ENCODE measurements at regions not wholly inside any gene's neighbourhood (a gene's known extent, or its start where the extent isn't known, plus 50 kb on each side); places are given as distances from the start of the nearest gene placed in this dataset.

GRCh38 chr11:115577701-115578100 lies 73.5 kb upstream of the CADM1 start:
- no peak overlapping the region for H3K4me3 ChIP-seq (ENCODE audit: low read length)
- no peaks in the 10 kb centered on the region for H3K36me3 ChIP-seq (ENCODE audit: insufficient read depth, low read length)
- no peak overlapping the region for H3K27ac ChIP-seq (ENCODE audit: low read length)
- H4K20me1 ChIP-seq (ENCODE audit: insufficient read depth) = no peaks in the 10 kb centered on the region
- H2AFZ ChIP-seq (ENCODE audit: low read depth, low read length) = no peak overlapping the region
- H3K79me2 ChIP-seq (replicated peaks; ENCODE audit: insufficient read depth, low read length) = no peaks in the 10 kb centered on the region
- no peak overlapping the region for H3K9ac ChIP-seq (ENCODE audit: low read length)
- no peaks in the 10 kb centered on the region for H3K27me3 ChIP-seq (ENCODE audit: insufficient read depth, low read depth, low read length)
- TF ChIP-seq REST (IDR thresholded peaks at IDR 0.05; ENCODE audit: borderline replicate concordance) = no peak
- TF ChIP-seq EP300 (conservative IDR thresholded peaks at IDR 0.05; ENCODE audit: poor library complexity, severe bottlenecking) = no peak
- TF ChIP-seq POLR2AphosphoS5 (IDR thresholded peaks at IDR 0.05) = no peak
- no peak for TF ChIP-seq RAD21 (conservative IDR thresholded peaks at IDR 0.05)
- TF ChIP-seq EZH2 (IDR thresholded peaks at IDR 0.05; ENCODE audit: borderline replicate concordance, insufficient read depth, low read length, poor library complexity, severe bottlenecking) = no peak
- no peak for TF ChIP-seq CTCF (IDR thresholded peaks at IDR 0.05; ENCODE audit: poor library complexity, severe bottlenecking)
- no peak for TF ChIP-seq MXI1 (conservative IDR thresholded peaks at IDR 0.05; ENCODE audit: poor library complexity, severe bottlenecking)
- no peak for TF ChIP-seq TAF1 (IDR thresholded peaks at IDR 0.05; ENCODE audit: low read depth)
- TF ChIP-seq SMC3 (conservative IDR thresholded peaks at IDR 0.05; ENCODE audit: poor library complexity) = no peak
- no peaks in the 10 kb centered on the region for H3K9me2 ChIP-seq (ENCODE audit: insufficient read depth, low read length)
- H3F3A ChIP-seq (ENCODE audit: insufficient read depth, low read length, poor library complexity, severe bottlenecking) = no peaks in the 10 kb centered on the region
- H3K4me2 ChIP-seq (ENCODE audit: low read length) = no peak overlapping the region
- no peaks in the 10 kb centered on the region for H3K9me3 ChIP-seq (ENCODE audit: low read length)

- H2AFZ ChIP-seq (ENCODE audit: low read depth, low read length) = no peak overlapping the region
- TF ChIP-seq TAF1 (IDR thresholded peaks at IDR 0.05; ENCODE audit: low read depth) (no peak), MXI1 (conservative IDR thresholded peaks at IDR 0.05; ENCODE audit: poor library complexity, severe bottlenecking) (no peak), CTCF (IDR thresholded peaks at IDR 0.05; ENCODE audit: poor library complexity, severe bottlenecking) (no peak), POLR2AphosphoS5 (IDR thresholded peaks at IDR 0.05) (no peak), RAD21 (conservative IDR thresholded peaks at IDR 0.05) (no peak), SMC3 (conservative IDR thresholded peaks at IDR 0.05; ENCODE audit: poor library complexity) (no peak), REST (IDR thresholded peaks at IDR 0.05; ENCODE audit: borderline replicate concordance) (no peak), EP300 (conservative IDR thresholded peaks at IDR 0.05; ENCODE audit: poor library complexity, severe bottlenecking) (no peak), EZH2 (IDR thresholded peaks at IDR 0.05; ENCODE audit: borderline replicate concordance, insufficient read depth, low read length, poor library complexity, severe bottlenecking) (no peak)
- no peak overlapping the region for H3K9ac ChIP-seq (ENCODE audit: low read length)
Measured at GRCh38 chr11:115576606-115577380, 72.6 kb upstream of the CADM1 start.

More at GRCh38 chr11:115576606-115577380, 72.6 kb upstream of the CADM1 start:
- Histone ChIP-seq H3K4me2 (ENCODE audit: low read length) (no peak overlapping the region), H3K36me3 (ENCODE audit: insufficient read depth, low read length) (no peaks in the 10 kb centered on the region), H3K27ac (ENCODE audit: low read length) (no peak overlapping the region), H3K4me3 (ENCODE audit: low read length) (no peak overlapping the region), H3K79me2 (replicated peaks; ENCODE audit: insufficient read depth, low read length) (no peaks in the 10 kb centered on the region), H4K20me1 (ENCODE audit: insufficient read depth) (no peaks in the 10 kb centered on the region), H3K9me2 (ENCODE audit: insufficient read depth, low read length) (no peaks in the 10 kb centered on the region), H3F3A (ENCODE audit: insufficient read depth, low read length, poor library complexity, severe bottlenecking) (no peaks in the 10 kb centered on the region), H3K27me3 (ENCODE audit: insufficient read depth, low read depth, low read length) (no peaks in the 10 kb centered on the region), H3K9me3 (ENCODE audit: low read length) (no peaks in the 10 kb centered on the region)

Measured in neural cell (in vitro differentiated cells).